HG03442 (cell line): ENCODE measurements at regions not wholly inside any gene's neighbourhood (a gene's known extent, or its start where the extent isn't known, plus 50 kb on each side); places are given as distances from the start of the nearest gene placed in this dataset.
"Not testable (repeated sequence)": the region's sequence is repeated elsewhere in the genome, so short reads cannot be mapped to it uniquely, and the experiment has no call there.

Experiments used
- ATAC-seq: cut with Tn5 transposase; IDR thresholded peaks from one replicate; pipeline ENCODE4 v1.9.1; 2021; ENCODE audit warnings: mild to moderate bottlenecking, moderate library complexity; ENCODE audit not compliant: unreplicated experiment

GRCh38 chr5:68027519-68027918, 188.0 kb upstream of the PIK3R1 start:
- ATAC-seq: no peak

GRCh38 chr5:68026092-68026885, 189.3 kb upstream of the PIK3R1 start:
- no peak for ATAC-seq

- ATAC-seq: no peak
Measured at GRCh38 chr5:68024426-68024825, 191.1 kb upstream of the PIK3R1 start.

GRCh38 chr5:68021916-68022315, 193.6 kb upstream of the PIK3R1 start:
- ATAC-seq: no peak

- ATAC-seq: no peak
Measured at GRCh38 chr5:68021227-68021626, 194.3 kb upstream of the PIK3R1 start.

- ATAC-seq: not testable (repeated sequence)
Measured at GRCh38 chr5:68020461-68020969, 195.0 kb upstream of the PIK3R1 start.

- ATAC-seq: no peak
Measured at GRCh38 chr5:68015381-68016302, 199.9 kb upstream of the PIK3R1 start.

- no peak for ATAC-seq
Measured at GRCh38 chr5:68012831-68013230, 202.7 kb upstream of the PIK3R1 start.

GRCh38 chr5:68012429-68012828, 203.1 kb upstream of the PIK3R1 start:
- ATAC-seq: no peak

- ATAC-seq: no peak
Measured at GRCh38 chr5:68011801-68012200, 203.8 kb upstream of the PIK3R1 start.

- ATAC-seq: no peak
Measured at GRCh38 chr5:68011259-68011760, 204.2 kb upstream of the PIK3R1 start.

GRCh38 chr5:68010740-68011139, 204.8 kb upstream of the PIK3R1 start:
- ATAC-seq: no peak

- no peak for ATAC-seq
Measured at GRCh38 chr5:68007451-68007850, 208.1 kb upstream of the PIK3R1 start.

GRCh38 chr5:68002836-68003235, 212.7 kb upstream of the PIK3R1 start:
- no peak for ATAC-seq

GRCh38 chr5:68000805-68001204, 214.8 kb upstream of the PIK3R1 start:
- ATAC-seq: no peak

GRCh38 chr5:67999391-67999790, 216.2 kb upstream of the PIK3R1 start:
- ATAC-seq: no peak

GRCh38 chr5:67998709-67999261, 216.8 kb upstream of the PIK3R1 start:
- no peak for ATAC-seq

- no peak for ATAC-seq
Measured at GRCh38 chr5:67997892-67998457, 217.6 kb upstream of the PIK3R1 start.

- ATAC-seq: no peak
Measured at GRCh38 chr5:67997148-67997547, 218.4 kb upstream of the PIK3R1 start.

- no peak for ATAC-seq
Measured at GRCh38 chr5:67996596-67996995, 219.0 kb upstream of the PIK3R1 start.

- ATAC-seq: no peak
Measured at GRCh38 chr5:67992923-67993322, 222.6 kb upstream of the PIK3R1 start.
